Islet of Langerhans (tissue), 1 donor: ENCODE measurements at regions not wholly inside any gene's neighbourhood (a gene's known extent, or its start where the extent isn't known, plus 50 kb on each side); places are given as distances from the start of the nearest gene placed in this dataset.
"Not testable (repeated sequence)": the region's sequence is repeated elsewhere in the genome, so short reads cannot be mapped to it uniquely, and the experiment has no call there.

ENCODE experiments used
- FAIRE-seq: peaks from one replicate; lab custom pipeline; 2011; peaks lifted over from hg19 to GRCh38; lab: Jason Lieb, UNC

DNA sequence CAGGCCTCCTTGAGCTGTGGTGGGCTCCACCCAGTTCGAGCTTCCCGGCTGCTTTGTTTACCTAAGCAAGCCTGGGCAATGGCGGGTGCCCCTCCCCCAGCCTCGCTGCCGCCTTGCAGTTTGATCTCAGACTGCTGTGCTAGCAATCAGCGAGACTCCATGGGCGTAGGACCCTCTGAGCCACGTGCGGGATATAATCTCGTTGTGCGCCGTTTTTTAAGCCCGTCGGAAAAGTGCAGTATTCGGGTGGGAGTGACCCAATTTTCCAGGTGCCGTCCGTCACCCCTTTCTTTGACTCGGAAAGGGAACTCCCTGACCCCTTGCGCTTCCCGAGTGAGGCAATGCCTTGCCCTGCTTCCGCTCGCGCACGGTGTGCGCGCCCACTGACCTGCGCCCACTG lies 257.3 kb upstream of the TUT7 start:
- not testable (repeated sequence) for FAIRE-seq

GRCh38 chr9:86605303-86605702 lies 251.1 kb upstream of the TUT7 start:
- FAIRE-seq: no peak

GRCh38 chr9:86604741-86605140 lies 250.5 kb upstream of the TUT7 start:
- no peak for FAIRE-seq

DNA sequence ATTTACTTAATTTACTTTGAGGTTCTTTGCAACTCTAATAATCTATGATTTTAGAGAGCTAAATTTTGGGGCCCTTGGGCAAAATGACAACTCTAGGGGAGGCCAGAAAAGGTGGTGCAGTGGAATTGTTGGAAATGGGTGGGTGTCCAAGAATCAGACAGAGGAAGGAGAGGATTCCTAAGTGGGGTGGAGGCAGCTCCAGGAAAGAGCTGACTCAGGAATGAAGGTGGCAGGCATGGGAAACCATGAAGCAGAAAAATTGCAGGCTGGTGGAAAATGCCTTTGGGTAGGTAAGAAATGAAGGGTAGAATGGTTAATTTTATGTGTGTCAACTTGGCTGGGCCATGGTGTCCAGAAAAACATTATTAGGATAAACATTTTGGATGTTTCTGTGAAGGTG lies 248.5 kb upstream of the TUT7 start:
- no peak for FAIRE-seq

GRCh38 chr9:86601697-86602096 lies 247.5 kb upstream of the TUT7 start:
- FAIRE-seq: no peak

DNA sequence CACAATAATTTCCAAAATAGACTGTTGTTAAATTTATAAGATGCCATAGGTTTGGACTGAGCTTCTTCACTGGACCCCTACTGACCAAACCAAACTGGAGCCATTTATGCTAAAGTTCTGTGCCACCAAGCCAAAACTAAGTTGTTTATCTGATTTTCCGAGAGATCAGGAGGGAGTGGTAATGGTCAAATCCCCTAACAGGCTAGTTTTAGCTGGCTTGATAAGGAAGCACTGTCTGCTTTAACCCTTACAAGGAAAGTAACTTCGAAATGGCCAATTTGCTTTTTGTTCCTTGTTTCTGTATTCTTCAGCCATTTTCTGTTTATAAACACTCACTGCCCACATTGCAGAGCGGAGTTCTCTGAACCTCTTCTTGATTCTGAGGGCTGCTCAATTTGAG lies 246.8 kb upstream of the TUT7 start:
- FAIRE-seq: no peak

- FAIRE-seq: no peak
Measured at GRCh38 chr9:86600291-86600690, 246.1 kb upstream of the TUT7 start.

DNA sequence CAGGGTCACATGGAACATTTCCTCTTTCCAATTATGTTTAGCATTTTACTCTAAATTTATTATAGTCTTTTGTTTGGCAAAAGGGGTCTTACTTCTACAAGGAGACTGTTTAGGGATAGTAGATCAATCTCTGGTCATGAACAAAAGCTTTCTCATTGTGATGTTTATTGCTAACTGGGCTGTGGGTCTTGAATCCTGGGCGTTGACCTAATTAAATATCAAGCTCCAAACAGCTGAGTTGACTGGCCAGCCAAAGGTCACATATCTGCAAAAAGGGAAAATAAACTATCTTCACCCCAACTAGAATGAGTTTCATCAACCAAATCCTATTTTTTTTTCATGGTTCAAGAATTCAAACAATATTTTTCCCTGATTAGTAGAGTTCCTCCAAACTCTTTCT lies 245.4 kb upstream of the TUT7 start:
- no peak for FAIRE-seq

- no peak for FAIRE-seq
Measured at GRCh38 chr9:86598411-86599239, 244.4 kb upstream of the TUT7 start.

- no peak for FAIRE-seq
Measured at GRCh38 chr9:86594724-86595123, 240.5 kb upstream of the TUT7 start.

GRCh38 chr9:86591472-86591871 lies 237.3 kb upstream of the TUT7 start:
- no peak for FAIRE-seq

DNA sequence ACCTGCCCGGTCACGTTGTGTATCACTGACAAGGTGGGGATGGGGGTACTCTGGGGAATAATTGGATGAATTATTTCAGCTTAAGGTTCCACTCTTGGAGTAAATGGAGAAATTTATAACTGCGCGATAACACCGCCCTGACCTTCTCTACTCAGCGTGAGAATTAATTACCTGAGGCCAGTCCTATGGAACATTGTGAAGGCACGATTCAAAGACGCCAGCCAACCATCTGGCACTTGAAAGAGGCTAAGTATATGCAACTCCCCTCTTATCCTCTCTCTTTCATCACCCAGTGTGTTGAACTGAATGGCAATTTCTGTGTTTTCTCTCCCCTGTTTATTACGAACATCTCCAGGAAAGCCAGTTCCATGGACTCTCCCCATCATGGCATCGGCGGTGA lies 235.5 kb upstream of the TUT7 start:
- no peak for FAIRE-seq

- no peak for FAIRE-seq
Measured at GRCh38 chr9:86589273-86589672, 235.1 kb upstream of the TUT7 start.

DNA sequence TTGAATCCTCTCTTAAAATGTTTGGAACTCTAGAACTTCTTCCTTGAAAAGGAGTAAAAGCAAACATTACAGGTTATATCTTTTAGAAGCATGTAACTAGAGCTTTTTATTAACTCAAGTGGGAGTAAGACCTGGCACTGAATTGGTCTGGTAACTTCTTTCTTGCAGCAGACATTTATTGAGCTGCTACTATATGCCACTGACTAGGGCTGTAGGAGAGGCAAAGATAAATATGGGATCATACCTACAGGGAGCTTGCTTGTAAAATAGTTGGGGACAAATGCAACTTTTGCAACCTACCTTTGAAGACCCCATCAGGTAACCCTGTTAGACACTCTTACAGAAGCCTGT lies 231.9 kb upstream of the TUT7 start:
- FAIRE-seq: no peak

- no peak for FAIRE-seq
Measured at GRCh38 chr9:86585422-86586143, 231.4 kb upstream of the TUT7 start.

- no peak for FAIRE-seq
Measured at GRCh38 chr9:86580688-86581087, 226.5 kb upstream of the TUT7 start.

GRCh38 chr9:86578722-86579121 lies 224.5 kb upstream of the TUT7 start:
- no peak for FAIRE-seq

DNA sequence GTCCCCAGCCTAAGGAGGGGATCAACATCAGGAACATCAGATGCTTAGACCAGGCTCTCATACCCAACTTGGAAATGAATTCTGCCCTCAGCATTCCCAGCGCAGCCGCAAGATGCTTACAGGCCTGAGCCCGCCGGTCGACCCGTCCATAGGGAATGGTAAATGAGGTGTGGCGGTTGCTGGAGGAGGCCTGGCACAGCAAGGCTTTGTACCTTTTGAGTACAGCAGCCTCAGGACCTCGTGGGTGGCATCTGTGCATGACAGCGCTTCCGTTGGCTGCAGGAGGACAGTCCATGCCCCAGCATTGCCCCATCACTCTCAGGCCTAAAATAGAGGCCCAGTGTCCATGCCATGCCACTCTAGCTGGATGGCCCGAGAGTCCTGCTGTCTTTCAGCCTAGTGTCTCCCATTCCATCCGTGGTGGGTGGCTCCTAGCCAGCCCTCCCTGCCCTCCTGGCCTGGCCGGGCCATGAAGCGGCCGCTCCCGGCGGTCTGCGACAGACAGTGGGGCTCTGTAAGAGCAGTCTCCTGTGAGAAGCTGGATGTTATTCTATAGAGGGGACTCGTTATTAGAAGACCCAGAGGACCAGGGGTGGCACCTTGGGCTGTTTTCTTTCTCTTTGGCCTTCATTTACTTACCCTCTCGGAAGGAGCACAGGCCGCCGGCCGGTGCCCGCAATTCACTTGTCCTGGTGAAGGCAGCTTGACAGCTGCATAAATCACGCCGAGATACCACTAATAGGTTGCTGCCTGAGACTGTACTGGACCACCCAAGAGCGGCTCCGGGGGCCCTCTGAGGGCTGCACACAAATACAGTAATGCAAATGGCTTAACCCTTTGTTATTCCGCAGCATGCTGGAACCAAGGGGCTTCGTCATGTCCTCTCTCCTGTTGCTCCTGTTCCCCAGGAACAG lies 223.5 kb upstream of the TUT7 start:
- no peak for FAIRE-seq

DNA sequence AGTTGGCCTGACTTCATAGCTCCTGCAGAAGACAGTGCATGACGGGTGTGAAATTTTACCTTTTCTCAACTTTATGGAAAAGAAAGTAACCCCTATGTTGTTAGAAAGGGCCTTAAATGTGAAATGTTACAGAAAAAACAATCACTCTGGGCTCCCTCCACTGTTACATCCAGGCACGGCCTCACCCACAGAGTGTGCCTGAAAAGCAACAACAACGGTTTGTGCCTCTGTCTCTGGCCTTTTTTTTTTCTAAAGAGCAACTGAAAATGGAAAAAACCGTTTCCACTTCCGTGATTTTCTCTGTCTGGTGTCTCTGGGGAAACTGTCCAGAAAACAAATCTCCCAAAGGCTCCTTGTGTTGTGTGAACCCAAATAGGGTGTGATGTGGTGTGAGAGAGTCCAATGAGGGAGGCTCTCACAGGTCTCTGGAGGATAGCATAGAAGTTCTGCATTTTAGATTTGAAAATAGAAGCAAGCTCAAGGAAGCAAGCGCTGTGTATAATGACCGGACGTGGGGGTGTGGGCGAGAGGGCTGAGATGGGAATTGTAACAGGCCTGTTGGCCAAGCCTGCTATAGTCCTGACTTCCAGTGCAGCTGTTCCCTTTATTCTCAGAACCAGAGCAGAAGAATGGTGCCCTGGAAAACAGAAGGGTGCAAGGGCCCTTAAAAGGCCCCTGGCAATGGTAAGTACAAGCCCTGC lies 221.8 kb upstream of the TUT7 start:
- FAIRE-seq: no peak

DNA sequence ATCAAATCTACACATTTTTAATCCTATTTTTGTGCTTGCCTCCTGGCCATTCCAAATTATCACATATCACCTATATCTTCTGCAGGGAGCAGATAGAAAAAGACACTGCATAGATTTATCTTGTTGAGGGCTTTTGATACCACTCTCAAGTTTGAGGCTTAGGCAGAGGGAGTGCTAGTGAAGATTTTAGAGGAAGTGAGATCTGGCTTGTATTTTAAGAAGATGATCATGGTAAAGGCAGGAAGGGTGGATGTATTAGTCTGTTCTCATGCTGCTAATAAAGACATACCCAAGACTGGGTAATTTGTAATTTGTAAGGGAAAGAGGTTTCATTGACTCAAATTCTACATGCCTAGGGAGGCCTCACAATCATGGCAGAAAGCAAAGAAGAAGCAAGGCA lies 220.9 kb upstream of the TUT7 start:
- no peak for FAIRE-seq

- no peak for FAIRE-seq
Measured at GRCh38 chr9:86573886-86574285, 219.7 kb upstream of the TUT7 start.

GRCh38 chr9:86572904-86573303 lies 218.7 kb upstream of the TUT7 start:
- no peak for FAIRE-seq
